Osteocyte (in vitro differentiated cells): ENCODE measurements at regions not wholly inside any gene's neighbourhood (a gene's known extent, or its start where the extent isn't known, plus 50 kb on each side); places are given as distances from the start of the nearest gene placed in this dataset.

Source experiments
- DNase-seq: peaks from one replicate; pipeline ENCODE4 v3.0.0; 2021; ENCODE audit warnings: mixed read lengths; ENCODE audit not compliant: unreplicated experiment; ENCODE audit errors: extremely low spot score
- H3K27ac Mint-ChIP-seq: one replicate; pipeline ENCODE4 v1.8.0; 2021; ENCODE audit warnings: mild to moderate bottlenecking, mixed read lengths; ENCODE audit not compliant: unreplicated experiment
- H3K27me3 Mint-ChIP-seq: one replicate; pipeline ENCODE4 v1.8.0; 2021; ENCODE audit warnings: mixed read lengths; ENCODE audit not compliant: unreplicated experiment
- H3K36me3 Mint-ChIP-seq: one replicate; pipeline ENCODE4 v1.8.0; 2021; ENCODE audit warnings: mixed read lengths; ENCODE audit not compliant: unreplicated experiment
- H3K4me1 Mint-ChIP-seq: one replicate; pipeline ENCODE4 v1.8.0; 2021; ENCODE audit warnings: mixed read lengths; ENCODE audit not compliant: unreplicated experiment
- H3K4me3 Mint-ChIP-seq: one replicate; pipeline ENCODE4 v1.8.0; 2021; ENCODE audit warnings: mild to moderate bottlenecking, moderate library complexity, mixed read lengths; ENCODE audit not compliant: unreplicated experiment
- H3K9me3 Mint-ChIP-seq: one replicate; pipeline ENCODE4 v1.8.0; 2021; ENCODE audit warnings: mixed read lengths; ENCODE audit not compliant: unreplicated experiment
- CTCF ChIP-seq: fragments of 200-600 bp; sonication (generic); IDR thresholded peaks from 2 replicates; pipeline ENCODE4 v1.5.0; 2021; ENCODE audit warnings: antibody characterized with exemption, mild to moderate bottlenecking, moderate library complexity

DNA sequence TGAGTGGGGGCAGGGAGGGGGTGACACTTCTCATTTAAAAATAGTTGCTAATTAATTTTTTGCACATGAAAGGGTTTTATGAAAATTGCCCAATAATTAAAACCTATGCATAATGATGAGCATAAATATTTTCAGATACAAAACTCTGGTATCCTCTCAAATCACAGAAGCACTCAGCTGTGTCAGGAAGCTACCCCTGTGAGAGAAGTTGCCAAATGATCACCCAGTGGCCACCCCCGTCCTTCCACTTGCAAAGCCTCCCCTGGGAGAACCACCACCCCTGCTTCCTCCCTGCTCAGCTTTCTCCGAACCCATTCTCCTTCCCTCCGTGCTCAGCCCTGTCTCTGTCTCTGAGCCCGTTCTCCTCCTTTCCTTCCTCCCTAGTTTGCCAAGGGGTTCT, 400.2 kb upstream of the SALL3 start:
- no peak for DNase-seq
- Mint-ChIP-seq H3K4me3 (no peak overlapping the region), H3K27ac (no peak overlapping the region), H3K9me3 (peaks cover 20% of the 10 kb centered on the region), H3K27me3 (no peaks in the 10 kb centered on the region), H3K4me1 (no peaks in the 10 kb centered on the region), H3K36me3 (no peaks in the 10 kb centered on the region)
- TF ChIP-seq CTCF: no peak

GRCh38 chr18:78579854-78580577, 399.6 kb upstream of the SALL3 start:
- H3K27ac Mint-ChIP-seq: no peak overlapping the region
- no peak for TF ChIP-seq CTCF
- no peak for DNase-seq
- no peak overlapping the region for H3K4me3 Mint-ChIP-seq
- peaks cover 20% of the 10 kb centered on the region for H3K9me3 Mint-ChIP-seq
- H3K36me3 Mint-ChIP-seq: no peaks in the 10 kb centered on the region
- no peaks in the 10 kb centered on the region for H3K4me1 Mint-ChIP-seq
- H3K27me3 Mint-ChIP-seq: no peaks in the 10 kb centered on the region

DNA sequence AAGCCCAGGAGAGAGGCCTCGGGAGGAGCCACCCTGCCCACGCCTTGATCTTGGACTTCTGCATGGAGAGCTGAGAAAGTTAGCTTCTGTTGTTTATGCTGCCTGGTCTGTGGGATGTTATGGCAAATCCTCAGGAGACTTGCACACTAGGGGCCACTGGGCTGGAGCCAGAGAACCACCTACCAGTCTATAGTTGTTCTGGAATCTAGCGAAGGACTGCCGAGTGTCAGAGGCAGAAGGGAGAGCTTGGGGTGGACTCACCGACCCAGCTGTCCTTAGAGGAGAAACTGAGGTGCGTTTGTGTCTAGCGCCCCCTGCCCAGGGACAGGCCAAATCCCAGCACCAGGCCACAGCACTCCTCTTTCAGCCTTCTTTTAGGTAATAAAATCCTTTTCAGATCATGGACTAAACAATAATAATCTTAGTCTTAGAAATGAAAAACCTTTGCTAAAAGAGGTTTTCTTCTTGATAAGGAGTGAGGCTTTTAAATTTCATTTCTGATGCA, 398.7 kb upstream of the SALL3 start:
- H3K36me3 Mint-ChIP-seq: no peaks in the 10 kb centered on the region
- H3K27ac Mint-ChIP-seq: no peak overlapping the region
- TF ChIP-seq CTCF: no peak
- no peaks in the 10 kb centered on the region for H3K4me1 Mint-ChIP-seq
- no peak for DNase-seq
- H3K27me3 Mint-ChIP-seq: no peaks in the 10 kb centered on the region
- H3K9me3 Mint-ChIP-seq: peaks cover 25% of the 10 kb centered on the region
- H3K4me3 Mint-ChIP-seq: no peak overlapping the region

GRCh38 chr18:78582181-78582709, 397.4 kb upstream of the SALL3 start:
- peak; percentile 79 for DNase-seq

More at GRCh38 chr18:78582181-78582709, 397.4 kb upstream of the SALL3 start:
- H3K27me3 Mint-ChIP-seq: no peaks in the 10 kb centered on the region
- H3K36me3 Mint-ChIP-seq: no peaks in the 10 kb centered on the region
- peaks cover 38% of the 10 kb centered on the region for H3K9me3 Mint-ChIP-seq
- H3K27ac Mint-ChIP-seq: no peak overlapping the region
- H3K4me1 Mint-ChIP-seq: no peaks in the 10 kb centered on the region
- no peak overlapping the region for H3K4me3 Mint-ChIP-seq
- no peak for TF ChIP-seq CTCF
